Kidney epithelial cell (primary cell): ENCODE measurements at regions not wholly inside any gene's neighbourhood (a gene's known extent, or its start where the extent isn't known, plus 50 kb on each side); places are given as distances from the start of the nearest gene placed in this dataset.
"Not testable (repeated sequence)": the region's sequence is repeated elsewhere in the genome, so short reads cannot be mapped to it uniquely, and the experiment has no call there.

Experiments
- DNase-seq: peaks from one replicate; pipeline ENCODE4 v3.0.0-alpha.2; 2010; ENCODE audit warnings: low read depth
- H3K27me3 ChIP-seq: 2 replicates; pipeline ENCODE4 v1.6.0; 2011; ENCODE audit warnings: low read length; ENCODE audit not compliant: control insufficient read depth, insufficient read depth
- H3K36me3 ChIP-seq: 2 replicates; pipeline ENCODE4 v1.5.1; 2011; ENCODE audit warnings: low read length; ENCODE audit not compliant: control insufficient read depth, insufficient read depth
- H3K4me3 ChIP-seq: 2 replicates; pipeline ENCODE4 v1.5.1; 2011; ENCODE audit warnings: low read depth, mild to moderate bottlenecking, control low read depth, low read length
- TF ChIP-seq, protein P1 (sequence below): IDR thresholded peaks from 2 replicates; pipeline ENCODE4 v1.5.1; 2011; ENCODE audit warnings: mild to moderate bottlenecking, moderate library complexity, low read length, control low read depth, inconsistent platforms; ENCODE audit not compliant: insufficient read depth, poor library complexity, severe bottlenecking

DNA sequence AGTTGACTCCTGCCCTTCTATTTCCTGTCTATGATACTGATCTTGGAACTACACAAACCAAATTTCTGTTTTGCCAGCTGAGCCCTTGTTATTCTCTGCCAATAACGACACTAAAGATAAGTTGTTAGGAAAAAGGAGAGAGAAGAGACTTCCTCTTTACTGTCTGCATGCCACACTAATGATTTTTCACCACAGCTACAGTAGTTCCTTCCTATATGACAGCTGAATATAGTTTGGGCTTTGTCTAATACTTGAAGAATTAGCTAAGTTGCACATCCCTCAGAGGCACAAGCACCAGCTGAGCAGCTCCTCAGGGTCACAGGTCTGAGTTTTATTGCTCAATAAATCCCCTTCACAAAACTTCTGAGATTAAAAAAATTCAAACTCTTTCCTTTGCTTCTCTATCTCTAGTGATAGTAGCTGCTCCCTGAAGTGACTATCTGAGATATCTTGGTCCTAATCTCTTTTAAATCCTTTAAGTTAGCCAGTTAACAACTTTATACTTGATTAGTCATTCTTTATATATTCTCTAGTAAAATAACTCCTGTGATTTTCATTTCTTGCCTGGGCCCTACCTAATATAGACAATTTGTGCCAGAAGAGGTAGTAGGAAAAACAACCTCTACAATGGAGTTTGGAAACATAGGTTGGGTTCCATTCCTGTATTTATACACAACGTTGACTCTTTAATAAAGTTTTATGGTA is 253.0 kb upstream of the CNTNAP5 start:
- no peaks in the 10 kb centered on the region for H3K27me3 ChIP-seq
- H3K36me3 ChIP-seq: no peaks in the 10 kb centered on the region
- no peak for DNase-seq
- TF ChIP-seq, protein P1, sequence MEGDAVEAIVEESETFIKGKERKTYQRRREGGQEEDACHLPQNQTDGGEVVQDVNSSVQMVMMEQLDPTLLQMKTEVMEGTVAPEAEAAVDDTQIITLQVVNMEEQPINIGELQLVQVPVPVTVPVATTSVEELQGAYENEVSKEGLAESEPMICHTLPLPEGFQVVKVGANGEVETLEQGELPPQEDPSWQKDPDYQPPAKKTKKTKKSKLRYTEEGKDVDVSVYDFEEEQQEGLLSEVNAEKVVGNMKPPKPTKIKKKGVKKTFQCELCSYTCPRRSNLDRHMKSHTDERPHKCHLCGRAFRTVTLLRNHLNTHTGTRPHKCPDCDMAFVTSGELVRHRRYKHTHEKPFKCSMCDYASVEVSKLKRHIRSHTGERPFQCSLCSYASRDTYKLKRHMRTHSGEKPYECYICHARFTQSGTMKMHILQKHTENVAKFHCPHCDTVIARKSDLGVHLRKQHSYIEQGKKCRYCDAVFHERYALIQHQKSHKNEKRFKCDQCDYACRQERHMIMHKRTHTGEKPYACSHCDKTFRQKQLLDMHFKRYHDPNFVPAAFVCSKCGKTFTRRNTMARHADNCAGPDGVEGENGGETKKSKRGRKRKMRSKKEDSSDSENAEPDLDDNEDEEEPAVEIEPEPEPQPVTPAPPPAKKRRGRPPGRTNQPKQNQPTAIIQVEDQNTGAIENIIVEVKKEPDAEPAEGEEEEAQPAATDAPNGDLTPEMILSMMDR: no peak
- no peak overlapping the region for H3K4me3 ChIP-seq

DNA sequence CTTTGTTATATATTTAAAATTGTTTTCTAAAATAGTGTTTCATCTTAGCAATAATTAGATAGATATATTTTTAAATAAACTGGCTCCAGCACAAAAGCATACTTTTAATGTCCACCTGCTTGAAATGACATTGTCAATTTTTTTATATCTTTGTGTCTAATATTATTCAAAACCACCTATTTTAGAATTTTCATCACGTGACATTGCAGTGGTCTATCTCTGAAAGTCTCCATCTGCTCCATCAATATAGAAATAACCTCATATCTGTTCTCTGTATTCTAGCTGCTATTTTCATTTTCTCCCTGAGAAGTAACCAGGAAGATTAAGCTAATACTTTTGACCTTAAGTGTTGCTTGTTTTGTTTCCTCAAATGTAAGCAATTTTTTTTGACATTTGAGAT is 248.0 kb upstream of the CNTNAP5 start:
- Histone ChIP-seq H3K4me3 (no peak overlapping the region), H3K36me3 (no peaks in the 10 kb centered on the region), H3K27me3 (no peaks in the 10 kb centered on the region)
- TF ChIP-seq, protein P1: no peak
- no peak for DNase-seq

DNA sequence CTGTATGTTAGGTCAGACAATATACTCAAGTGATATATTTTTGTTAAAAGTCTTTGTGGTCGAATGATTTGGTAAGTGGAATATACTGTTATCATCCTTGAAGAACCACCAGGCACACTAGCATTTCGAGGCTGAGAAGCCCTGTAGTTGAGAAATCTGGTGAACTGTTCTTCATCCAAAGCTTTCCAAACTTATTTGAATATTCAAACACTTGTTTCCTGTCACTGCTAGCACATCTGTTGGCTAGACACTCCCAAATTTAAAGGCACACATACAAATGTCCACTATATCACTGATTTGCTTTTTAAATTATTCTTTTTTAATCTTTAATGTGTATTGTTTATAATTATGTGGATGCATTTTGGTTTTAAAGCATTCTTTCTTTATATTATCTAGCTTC is 241.9 kb upstream of the CNTNAP5 start:
- Histone ChIP-seq H3K36me3 (no peaks in the 10 kb centered on the region), H3K4me3 (no peak overlapping the region), H3K27me3 (no peaks in the 10 kb centered on the region)
- no peak for DNase-seq
- TF ChIP-seq, protein P1: no peak

DNA sequence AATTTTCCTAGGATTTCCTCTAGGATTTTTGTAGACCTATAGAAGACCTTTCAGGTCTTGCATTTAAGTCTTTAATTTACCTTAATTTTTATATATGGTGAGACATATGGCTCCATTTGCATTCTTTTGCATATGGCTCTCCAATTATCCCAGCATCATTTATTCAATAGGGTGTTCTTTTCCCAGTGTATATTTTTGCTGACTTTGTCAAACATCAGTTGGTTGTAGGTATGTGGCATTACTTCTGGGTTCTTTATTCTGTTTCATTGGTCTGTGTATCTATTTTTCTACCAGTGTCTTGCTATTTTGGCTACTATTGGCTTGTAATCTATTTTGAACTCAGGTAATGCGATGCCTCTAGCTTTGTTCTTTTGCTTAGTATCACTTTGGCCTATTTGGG is 239.8 kb upstream of the CNTNAP5 start:
- Histone ChIP-seq H3K4me3 (no peak overlapping the region), H3K27me3 (no peaks in the 10 kb centered on the region), H3K36me3 (no peaks in the 10 kb centered on the region)
- TF ChIP-seq, protein P1: no peak
- no peak for DNase-seq

DNA sequence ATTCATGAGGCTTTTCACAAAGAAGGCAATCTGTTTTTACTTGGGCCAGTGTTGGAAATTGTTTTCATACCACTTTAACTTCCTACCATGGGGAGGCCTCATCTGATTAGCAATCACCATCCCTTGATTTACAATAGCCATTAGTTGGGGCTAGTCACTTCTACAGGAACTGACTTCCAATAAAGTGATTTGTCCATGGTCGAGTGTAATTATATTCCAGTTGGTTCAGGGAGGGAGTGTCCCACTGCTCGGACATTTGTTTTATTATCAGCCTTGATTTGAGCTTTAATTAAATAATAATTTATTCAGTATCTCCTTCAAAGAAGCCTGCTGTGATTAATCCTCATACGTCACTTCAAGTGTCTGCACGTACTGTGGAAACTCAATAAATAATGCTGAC is 233.9 kb upstream of the CNTNAP5 start:
- Histone ChIP-seq H3K36me3 (no peaks in the 10 kb centered on the region), H3K4me3 (no peak overlapping the region), H3K27me3 (no peaks in the 10 kb centered on the region)
- TF ChIP-seq, protein P1: no peak
- no peak for DNase-seq

DNA sequence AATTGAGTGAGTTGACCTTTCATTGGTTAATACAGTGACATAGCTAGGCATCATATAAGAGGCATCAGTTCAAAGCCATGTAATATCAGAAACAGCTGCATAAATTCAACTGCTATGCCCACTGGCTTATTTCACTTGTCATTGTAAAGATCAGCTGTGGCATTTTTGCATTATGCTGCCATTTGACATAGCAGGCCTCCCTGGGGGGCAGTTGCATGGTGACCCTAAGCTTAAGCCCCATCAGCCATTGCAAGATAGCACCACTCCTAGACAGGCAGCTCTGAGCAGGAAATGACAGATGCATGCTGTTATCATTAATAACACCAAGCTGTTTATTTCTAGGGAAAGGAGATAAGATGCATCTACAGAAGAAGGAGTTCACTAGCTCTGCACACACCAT is 233.4 kb upstream of the CNTNAP5 start:
- Histone ChIP-seq H3K36me3 (no peaks in the 10 kb centered on the region), H3K27me3 (no peaks in the 10 kb centered on the region), H3K4me3 (no peak overlapping the region)
- no peak for DNase-seq
- TF ChIP-seq, protein P1: no peak

DNA sequence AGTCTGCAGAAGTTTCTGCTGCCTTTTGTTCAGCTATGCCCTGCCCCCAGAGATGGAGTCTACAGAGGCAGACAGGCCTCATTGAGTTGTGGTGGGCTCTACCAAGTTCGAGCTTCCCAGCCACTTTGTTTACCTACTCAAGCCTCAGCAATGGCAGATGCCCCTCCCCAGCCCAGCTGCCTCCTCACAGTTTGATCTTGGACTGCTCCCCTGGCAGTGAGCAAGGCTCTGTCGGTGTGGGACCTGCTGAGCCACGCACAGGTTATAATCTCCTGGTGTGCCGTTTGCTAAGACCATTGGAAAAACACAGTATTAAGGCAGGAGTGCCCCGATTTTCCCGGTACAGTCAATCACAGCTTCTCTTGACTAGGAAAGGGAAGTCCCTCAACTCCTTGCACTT is 221.0 kb upstream of the CNTNAP5 start:
- not testable (repeated sequence) for H3K36me3 ChIP-seq, DNase-seq, H3K27me3 ChIP-seq, H3K4me3 ChIP-seq

DNA sequence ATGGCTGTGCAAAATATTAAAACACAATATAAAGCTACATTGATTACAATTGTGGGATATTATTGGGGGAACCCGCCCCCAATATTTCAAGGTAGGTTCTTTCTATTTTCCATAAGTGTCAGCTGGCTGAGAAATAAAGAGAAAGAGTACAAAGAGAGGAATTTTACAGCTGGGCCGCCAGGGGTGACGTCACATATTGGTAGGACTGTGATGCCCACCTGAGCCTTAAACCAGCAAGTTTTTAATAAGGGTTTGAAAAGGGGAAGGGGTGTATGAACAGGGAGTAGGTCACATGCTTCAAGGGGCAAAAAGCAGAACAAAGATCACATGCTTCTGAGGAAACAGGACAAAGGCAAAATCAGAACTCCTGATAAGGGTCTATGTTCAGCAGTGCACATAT is 219.3 kb upstream of the CNTNAP5 start:
- H3K4me3 ChIP-seq, H3K36me3 ChIP-seq, DNase-seq, H3K27me3 ChIP-seq: not testable (repeated sequence)
